ENCODE measurements at regions not wholly inside any gene's neighbourhood (a gene's known extent, or its start where the extent isn't known, plus 50 kb on each side); places are given as distances from the start of the nearest gene placed in this dataset.

DNA sequence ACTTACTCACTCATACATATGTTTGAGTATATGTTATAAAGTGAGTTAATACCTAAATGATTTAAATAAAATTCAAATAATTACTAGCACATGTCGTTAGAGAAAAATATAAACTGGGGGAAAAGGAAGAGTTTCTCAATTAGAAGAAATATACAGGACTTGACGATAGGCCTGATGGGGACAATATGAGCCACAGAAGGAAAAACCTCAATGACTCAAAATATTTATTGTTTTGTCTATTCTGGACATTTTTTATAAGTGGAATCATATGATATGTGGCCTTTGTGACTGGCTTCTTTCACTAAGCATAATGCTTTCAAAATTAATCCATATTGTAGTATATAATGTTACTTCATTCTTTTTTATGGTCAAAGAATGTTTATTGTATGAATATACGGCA is 339.2 kb upstream of the PMFBP1 start:
- no peak for DNase-seq

DNA sequence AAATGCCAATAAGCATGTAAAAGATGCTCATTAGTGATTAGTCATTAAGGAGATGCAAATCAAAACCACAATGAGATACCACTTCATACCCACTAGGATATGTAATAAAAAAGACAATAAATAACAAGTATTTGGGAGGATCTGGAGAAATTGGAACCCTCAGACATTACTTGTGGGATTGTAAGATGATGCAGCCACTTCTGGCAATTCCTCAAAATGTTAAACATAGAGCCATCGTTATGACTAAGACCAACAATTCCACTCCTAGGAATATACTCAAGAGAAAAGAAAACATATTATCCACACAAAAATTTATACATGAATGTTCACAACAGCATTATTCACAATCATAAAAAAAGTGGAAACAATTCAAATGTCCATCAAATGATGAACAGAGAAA is 336.2 kb upstream of the PMFBP1 start:
- DNase-seq: no peak

DNA sequence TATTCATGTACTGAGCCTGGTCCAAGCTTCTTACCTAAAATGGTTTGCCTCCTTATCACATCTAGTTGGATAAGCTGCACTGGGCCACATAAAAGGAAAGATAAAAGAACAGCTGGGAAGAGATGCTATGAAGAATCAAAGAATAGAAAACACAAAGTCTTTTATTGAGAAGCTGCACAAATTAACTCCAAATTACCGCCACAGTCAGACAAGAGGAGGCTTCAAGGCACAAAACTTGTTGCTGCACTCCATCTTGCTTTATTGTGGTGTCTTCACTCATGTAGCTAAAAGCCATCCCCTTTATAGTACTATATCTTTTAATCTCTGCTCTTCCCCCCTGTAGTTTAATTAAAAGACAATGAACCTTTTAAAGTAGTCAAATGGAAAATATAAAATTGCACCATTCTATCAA is 330.6 kb upstream of the PMFBP1 start:
- no peak for DNase-seq

DNA sequence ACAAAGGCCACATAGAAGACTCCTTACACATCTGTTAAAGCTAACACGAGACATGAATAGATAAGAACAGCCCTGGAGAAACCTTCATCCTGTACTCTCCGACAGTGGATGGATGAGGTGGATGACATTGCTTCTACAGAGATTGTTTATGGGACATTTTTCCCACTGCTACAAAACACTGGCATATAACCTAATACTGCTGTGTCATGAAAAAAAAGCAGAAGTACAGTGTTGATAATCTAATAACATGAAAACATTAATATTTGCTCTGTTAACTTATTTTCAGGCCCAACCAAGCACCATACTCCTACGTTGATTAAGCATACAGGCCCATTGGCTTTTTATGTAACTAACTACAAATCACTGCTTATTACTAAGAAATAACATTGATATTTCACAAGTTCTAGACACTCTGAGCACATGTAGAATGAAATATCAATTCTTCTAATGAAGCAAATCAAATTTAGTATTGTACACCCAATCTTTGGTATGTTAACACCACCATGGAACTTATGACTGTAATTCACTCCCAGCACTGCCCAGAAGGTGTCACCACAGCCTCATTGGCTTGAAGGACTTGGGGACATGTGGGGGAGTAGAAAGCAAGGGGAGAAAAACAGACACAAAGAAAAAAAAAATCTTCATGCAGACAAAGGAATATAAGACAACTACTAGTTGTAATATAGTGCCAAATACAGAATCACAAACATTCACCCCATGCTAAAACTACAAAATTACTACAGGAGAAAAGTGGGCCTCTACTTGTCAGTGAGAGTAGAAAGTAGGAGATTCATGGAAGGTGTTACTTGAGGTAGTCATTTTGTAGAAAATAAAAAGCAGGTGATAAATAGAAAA is 330.0 kb upstream of the PMFBP1 start:
- DNase-seq: peak in 30 of 51 donors; percentile 1 to 62 (median 22)

DNA sequence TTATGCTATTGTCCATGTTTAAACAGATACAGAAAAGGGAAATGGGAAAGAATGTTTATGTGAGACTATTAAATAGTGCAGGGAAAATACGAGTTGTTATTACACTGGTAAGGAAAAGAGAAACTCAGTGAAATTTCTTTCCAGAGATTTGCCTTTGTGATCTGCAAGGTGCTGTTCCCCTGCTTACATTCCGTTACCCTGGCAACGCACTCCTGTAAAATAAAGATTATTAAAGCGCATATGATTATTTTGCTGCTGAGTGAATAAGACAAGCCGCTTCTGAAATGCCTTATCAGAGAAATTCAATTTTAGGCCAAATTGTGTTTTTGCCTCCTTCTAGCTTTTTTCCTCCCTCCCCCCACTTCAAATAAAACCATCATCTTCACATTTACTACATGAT is 328.6 kb upstream of the PMFBP1 start:
- peak in 1 of 51 donors; percentile 21 for DNase-seq

DNA sequence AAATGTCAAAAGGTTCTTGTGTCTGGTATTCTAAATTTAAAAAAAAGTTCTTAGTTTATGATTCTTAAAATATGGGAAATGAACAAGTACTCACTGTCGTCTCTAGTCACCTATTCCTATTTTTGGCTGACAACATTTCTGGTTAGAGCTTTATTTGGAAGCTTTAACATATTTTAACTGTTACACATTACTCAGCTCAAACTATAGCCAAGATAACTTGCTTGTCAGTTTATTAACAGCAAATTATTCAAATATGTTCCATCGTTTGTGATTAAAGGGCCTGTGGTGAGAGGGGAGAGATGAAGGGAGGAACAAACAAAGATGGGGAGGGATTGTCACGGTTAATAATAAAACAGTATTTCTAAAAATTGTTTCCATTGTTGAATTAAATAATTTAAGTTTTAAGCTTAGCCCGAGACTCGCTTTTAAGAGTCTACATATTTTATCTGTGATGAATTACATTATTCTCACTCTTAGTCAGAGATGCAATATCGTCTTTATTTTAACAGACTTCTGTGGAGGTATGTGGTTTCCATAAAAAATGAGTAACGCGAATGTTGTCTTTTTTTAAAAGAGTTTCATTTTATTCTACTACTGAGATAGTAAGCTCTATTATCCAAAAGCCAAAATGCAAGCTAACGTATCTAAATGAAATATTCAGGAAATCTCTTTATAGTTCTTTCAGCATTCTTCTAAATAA is 321.9 kb upstream of the PMFBP1 start:
- DNase-seq: no peak

DNA sequence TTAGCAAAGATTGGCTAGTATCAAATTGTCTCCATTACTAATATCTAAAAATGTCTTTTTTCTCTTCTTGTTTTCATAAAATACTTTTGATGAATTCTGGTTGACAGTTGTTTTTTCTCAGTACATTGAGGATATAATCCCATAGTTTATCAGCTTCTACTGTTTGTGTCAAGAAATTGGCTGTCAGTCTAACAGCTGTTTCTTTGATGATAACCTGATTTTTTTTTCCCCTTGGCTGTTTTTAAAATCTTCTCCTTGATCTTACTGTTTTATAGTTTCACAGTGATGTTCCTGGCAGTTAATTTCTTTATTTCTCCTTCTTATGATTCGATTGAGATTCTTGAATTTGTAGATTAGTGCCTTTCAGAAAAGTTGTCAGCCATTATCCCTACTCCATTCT is 315.3 kb upstream of the PMFBP1 start:
- DNase-seq: no peak

DNA sequence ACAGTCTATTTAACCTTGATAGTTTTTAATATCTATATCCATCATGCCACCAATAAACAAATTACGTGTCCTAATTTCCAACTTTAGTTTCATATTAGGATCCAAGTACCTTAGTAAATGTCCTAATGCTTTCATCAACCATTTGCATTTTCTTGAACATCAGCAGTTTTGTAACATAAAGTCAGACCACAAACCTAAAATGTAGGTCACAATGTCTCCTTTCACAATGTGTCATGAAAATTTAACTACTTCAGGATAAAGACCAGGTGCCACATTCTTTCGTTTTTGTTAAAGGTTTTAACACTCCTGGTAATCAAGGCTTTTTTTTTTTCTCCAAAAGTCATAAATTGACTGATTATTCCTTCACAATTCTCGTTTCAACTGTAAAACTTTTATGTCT is 310.7 kb upstream of the PMFBP1 start:
- no peak for DNase-seq

DNA sequence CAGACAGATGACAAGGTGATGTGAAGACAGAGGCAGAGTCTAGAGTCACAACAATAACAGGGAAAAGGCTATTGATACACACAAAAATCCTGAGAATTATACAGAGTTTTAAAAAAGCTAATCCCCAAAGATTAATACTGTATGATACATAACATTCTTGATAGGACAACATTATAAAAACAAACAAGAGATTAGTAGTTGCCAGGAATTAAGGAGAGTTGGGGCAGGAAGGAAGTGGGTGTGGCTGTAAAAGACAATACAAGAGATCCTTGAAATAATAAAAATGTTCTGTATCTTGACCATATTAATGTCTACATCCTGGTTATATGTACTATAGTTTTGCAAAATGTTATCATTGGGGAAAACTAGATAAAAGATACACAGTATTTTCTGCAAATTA is 309.5 kb upstream of the PMFBP1 start:
- DNase-seq: no peak

DNA sequence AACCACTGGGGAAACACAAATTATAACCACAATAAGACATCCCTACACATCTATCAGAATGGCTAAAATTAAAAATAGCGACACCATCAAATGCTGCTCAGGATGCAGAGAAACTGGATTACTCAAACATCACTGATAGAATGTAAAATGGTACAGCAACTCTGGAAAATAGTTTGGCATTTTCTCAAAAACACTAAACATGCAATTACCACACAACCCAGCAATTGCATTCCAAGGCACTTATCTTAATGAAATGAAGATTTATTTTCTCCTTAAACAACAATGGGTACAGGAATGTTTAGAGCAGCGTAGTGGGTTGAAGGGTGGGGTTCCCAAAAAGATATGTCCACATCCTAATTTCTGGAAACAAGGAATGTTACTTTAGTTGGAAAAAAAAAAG is 309.0 kb upstream of the PMFBP1 start:
- DNase-seq: no peak

DNA sequence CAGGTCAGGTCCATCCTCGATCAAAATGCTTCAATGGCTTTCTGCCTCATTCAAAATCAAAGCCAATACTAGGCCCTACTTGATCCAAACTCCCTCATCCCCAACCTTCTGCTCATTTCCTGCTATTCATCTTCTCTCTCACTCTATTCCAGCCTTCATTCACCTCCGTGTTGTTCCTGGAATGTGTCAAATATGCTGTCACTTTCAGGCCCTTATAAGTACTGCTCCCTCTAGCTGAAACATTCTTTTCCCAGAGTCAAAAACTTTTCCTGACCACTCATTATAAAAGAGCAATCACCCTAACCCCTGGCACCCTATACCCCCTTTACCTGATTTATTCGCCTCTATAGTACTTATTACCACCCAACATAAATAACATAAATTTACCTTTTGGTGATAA is 303.7 kb upstream of the PMFBP1 start:
- DNase-seq: no peak

DNA sequence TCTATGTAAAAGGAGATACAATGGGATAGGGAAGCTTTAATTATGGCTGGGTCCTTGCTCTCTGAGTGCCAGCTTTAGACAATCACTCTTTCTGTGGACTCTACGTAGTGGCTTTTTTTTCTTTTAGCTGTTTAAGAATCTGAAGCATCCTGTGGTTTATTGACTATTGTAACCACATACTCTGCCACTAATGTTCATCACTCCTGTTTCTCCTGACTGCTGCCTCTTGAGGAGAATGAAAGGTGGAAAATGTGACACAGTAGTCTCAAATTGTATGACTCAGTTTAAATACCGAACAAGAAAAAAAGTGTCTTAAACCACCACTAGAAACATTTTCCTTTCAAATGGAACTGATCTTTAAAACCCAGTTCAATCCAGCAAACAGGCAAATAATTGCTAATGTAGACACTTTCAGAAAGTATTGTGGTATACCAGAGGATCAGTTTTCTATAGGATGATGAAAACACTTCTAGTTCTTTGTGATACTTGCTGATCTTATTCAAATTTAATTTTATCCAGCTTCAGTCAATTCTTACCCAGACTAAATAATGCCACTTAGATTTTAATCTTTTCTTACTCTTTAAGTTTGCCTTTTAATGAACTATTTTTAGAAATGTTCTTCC is 302.7 kb upstream of the PMFBP1 start:
- peak in 1 of 51 donors; percentile 10 for DNase-seq

DNA sequence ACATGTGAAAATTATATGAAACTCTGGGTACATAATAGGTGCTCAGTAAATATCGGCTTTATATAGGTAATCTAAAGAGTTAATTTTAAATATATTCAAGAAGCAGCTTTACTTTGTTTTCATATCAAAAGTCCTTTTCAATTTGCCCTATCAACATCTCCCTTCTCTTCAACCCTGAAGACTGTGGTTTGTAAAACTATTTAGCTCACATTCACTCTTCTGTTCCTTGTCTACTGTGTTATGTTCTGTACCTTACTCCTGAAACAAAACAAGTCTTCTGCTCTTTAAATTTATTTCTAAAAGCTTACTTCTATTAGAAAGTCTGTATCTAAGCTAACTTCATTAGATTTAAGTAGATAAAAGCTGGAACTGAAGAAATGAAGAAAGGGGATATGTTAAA is 301.7 kb upstream of the PMFBP1 start:
- no peak for DNase-seq

DNA sequence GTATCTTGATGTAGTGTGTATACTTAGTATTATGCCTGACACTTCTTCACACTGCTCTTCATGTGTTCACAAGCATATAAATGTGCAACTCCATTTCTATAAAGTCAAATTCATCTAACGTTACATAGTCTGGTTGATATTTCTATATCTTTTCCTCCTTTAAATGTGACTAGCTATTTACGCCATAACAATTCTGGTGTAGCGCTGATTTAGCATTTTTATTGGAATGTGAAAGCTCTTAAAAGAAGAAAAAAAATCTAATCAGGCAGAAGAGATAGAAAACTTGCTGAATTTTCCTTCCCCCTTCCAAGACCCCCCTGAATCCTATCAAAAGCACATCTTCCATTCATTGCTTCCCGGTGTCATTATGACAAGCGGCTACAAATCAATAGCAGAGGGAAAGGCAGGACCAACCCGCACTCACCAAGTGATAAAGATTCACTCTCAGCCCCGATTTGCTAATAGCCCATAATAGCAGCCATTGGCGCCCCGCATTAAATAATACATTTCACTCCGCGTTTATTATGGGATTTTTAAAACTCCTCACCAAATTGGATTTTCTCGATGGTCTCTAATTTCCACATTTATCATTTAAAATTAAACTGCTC is 299.5 kb upstream of the PMFBP1 start:
- no peak for DNase-seq

DNA sequence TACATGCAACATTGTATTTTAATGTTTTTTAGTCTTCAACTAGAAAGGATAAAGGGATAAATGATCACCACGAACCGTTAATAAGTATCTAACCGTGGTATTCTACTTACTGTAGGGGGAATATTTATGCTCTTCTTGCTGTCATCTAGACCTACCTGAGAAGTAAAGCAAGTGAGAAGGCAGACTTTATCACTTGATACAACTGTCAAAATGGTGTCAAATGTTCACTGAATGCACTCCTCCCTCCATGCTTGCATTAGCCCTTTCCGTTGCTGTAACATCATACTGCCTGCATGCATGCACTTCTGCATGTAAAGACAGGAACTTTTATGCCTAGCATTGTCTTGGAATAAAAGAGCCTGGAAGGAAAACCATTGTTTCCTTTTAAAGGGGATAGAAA is 298.6 kb upstream of the PMFBP1 start:
- DNase-seq: no peak

DNA sequence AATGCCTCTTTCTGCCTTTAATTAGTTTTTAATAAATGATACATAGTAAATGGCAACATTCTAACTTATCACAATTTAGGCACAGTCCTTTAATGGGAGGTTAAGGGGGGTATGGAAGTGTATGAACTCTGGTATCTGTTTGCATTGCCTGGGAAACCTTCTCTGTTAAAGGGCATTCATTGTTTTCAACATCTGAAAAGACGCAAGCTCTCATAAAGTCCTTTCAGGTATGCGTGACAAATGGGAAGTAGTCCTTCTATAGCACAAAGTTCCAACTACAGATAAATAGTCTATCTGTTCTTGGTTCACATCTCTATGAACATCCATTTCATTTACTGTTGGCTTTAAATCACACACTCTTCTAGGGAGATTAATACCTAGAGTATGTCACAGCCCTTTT is 298.0 kb upstream of the PMFBP1 start:
- no peak for DNase-seq

DNA sequence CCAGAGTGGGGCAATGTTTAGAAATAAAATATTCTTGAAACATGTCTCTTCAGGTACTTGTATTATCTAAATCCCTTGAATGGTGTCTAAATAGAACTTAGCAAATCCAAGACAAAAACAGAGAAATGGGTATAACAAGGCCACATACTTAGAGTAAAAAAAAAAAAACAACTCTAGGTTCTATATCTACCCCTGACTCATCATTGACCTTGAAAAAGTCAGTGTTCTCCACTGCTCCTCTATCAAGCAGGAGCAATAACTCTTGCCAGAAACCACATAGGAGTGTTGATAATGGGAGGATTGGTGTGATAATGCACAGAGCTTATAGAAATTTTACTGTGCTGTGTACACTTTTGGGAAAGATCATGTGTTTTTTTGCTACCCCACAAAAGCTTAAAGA is 296.6 kb upstream of the PMFBP1 start:
- no peak for DNase-seq

DNA sequence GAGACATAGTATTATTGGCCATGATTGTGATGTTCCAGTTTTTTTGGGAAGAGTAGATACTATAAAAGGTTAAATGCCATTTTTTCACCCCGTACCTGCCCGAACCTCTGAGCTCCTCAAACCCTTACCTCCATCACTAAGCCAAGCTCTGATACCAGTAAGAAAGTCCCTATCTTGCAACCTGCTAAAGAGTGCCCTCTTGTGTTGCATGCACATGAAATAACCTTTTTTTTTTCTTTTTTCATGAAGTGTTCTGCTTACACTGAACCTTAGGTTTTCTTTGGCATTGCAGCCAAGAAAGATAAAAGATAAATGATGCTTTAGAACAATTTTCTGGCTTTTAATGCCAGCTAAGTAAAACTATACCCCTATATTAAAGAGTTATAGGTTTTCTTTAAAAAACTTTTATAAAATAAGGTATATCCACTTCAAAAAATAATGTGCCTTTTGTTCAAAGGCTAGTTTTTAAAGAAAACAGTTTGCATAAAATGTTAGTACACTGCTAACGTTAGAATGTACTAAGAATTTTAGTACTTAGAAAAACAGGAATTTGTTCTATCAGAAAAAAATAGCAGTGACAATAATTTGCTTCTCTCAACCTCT is 295.3 kb upstream of the PMFBP1 start:
- peak in 4 of 51 donors; percentile 1 to 64 (median 12) for DNase-seq

DNA sequence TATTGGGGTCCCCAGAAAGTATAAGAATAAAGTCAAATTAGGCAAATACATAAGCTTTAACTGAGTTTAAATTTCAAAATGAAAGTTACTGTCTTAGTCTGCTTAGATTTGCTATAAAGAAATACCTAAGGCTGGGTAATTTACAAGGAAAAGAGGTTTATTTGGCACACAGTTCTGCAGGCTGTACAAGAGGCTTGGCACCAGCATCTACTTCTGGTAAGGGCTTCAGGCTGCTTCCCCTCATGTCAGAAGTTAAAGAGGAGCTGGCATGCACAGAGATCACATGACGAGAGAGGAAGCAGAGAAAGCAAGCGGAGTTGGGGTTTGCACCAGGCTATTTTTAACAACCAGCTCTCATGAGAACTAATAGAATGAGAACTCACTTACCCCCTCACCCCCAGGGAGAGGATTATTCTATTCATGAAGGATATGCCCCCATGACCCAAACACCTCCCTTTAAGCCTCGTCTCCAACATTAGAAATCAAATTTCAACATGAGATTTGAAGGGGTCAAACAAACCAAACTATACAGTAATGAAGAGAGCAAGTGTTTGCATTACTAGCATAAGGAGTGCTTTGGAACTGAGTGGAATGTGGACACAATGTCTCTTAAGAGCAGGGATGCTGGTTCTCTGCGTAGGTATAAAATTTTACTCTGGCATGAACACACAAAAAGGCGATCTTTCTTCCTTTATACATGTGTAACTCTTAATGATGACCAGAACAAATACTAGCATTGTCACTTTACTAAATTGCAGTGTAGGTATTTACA is 292.8 kb upstream of the PMFBP1 start:
- no peak for DNase-seq

DNA sequence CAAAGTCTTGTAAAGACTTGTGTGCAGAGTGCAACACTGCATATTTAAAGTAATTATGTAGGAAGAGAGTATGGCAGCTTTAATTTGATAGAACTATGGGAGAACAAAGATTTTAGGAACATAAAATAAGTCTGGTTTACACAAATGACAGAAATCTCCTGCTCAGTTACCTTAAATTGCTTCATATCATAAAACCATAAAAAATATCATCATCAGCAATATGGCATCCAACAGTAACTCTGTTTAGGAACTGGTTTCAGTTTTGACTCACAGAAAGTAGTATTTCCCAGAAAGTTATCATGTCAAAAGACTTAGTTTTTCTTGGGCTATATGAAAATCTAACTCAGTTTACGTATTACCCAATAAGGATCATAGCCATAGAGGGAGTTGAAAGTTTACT is 292.1 kb upstream of the PMFBP1 start:
- DNase-seq: no peak

DNA sequence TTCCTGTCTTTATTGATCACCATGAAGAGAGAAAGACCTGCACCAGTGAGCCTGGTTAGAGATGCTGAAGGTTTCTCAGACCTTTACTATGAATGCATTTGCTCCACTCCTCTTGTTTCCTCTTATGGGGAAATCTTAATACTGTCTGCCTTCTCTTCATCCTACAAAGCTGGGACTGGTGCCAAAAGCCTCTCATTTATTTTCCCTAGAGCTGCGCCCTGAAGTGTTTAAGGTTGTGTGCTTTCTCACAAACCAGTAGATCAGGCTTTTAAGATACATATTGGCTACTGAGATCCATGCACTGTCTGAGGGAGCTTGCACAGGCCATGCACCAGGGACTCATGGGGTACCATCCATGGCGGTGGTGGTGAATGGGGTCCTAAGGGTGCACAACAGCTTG is 286.1 kb upstream of the PMFBP1 start:
- DNase-seq: no peak
